GM23248 (cell line): ENCODE measurements at regions not wholly inside any gene's neighbourhood (a gene's known extent, or its start where the extent isn't known, plus 50 kb on each side); places are given as distances from the start of the nearest gene placed in this dataset.

Experiments
- EZH2 ChIP-seq: fragments of 200-600 bp; sonication (generic); IDR thresholded peaks from 2 replicates; pipeline ENCODE4 v1.6.1; 2018; ENCODE audit warnings: antibody characterized with exemption, mild to moderate bottlenecking; ENCODE audit not compliant: insufficient read depth, poor library complexity, severe bottlenecking
- EZH2phosphoT487 ChIP-seq: fragments of 200-600 bp; sonication (generic); IDR thresholded peaks from 2 replicates; pipeline ENCODE4 v1.6.1; 2018; ENCODE audit warnings: antibody characterized with exemption, moderate library complexity, mild to moderate bottlenecking, low read depth; ENCODE audit not compliant: insufficient read depth

GRCh38 chr18:5075297-5075696, 121.8 kb downstream of the AKAIN1 start:
- TF ChIP-seq EZH2phosphoT487 (no peak), EZH2 (no peak)
